H1 (cell line): ENCODE measurements at regions not wholly inside any gene's neighbourhood (a gene's known extent, or its start where the extent isn't known, plus 50 kb on each side); places are given as distances from the start of the nearest gene placed in this dataset.

Experiments used
- CTCF ChIA-PET: fragments of 300-600 bp; sonication (Branson Sonifier 250); formaldehyde crosslinking; loops from one replicate; lab custom pipeline; 2021; ENCODE audit not compliant: partially characterized antibody; lab: Charles Lee
- POLR2A ChIA-PET: fragments of 300-600 bp; sonication (Branson Sonifier 250); formaldehyde crosslinking; loops from one replicate; lab custom pipeline; 2021; ENCODE audit warnings: inconsistent platforms; ENCODE audit not compliant: partially characterized antibody; lab: Charles Lee
- DNase-seq, 2 experiments: peaks; one replicate each; pipeline versions ENCODE4 v3.0.0 to v3.0.0-alpha.2; 2010 to 2022; ENCODE audit warnings: low spot score in 2 of 2, low read depth in 1 of 2, mixed read lengths in 1 of 2
- FAIRE-seq: peaks from 2 replicates; lab custom pipeline; 2011; peaks lifted over from hg19 to GRCh38; lab: Jason Lieb, UNC
- H2AFZ ChIP-seq: 2 replicates; pipeline ENCODE4 v1.8.1; 2012; ENCODE audit warnings: low read length, inconsistent platforms
- H2AK5ac ChIP-seq: 2 replicates; pipeline ENCODE4 v1.6.1; 2013; ENCODE audit warnings: low read depth, low read length
- H2BK120ac ChIP-seq: replicated peaks from 2 replicates; pipeline ENCODE3; 2013; ENCODE audit warnings: low read depth, low read length, inconsistent platforms
- H2BK12ac ChIP-seq: 2 replicates; pipeline ENCODE4 v1.6.1; 2013; ENCODE audit warnings: low read depth, low read length
- H2BK15ac ChIP-seq: 2 replicates; pipeline ENCODE4 v1.6.1; 2013; ENCODE audit warnings: low read length
- H2BK20ac ChIP-seq: 2 replicates; pipeline ENCODE4 v1.6.1; 2013; ENCODE audit warnings: low read length
- H2BK5ac ChIP-seq: 2 replicates; pipeline ENCODE4 v1.6.1; 2013; ENCODE audit warnings: low read depth, low read length
- H3K14ac ChIP-seq: 2 replicates; pipeline ENCODE4 v1.6.1; 2013; ENCODE audit warnings: inconsistent platforms; ENCODE audit not compliant: insufficient read length
- H3K18ac ChIP-seq: 2 replicates; pipeline ENCODE4 v1.6.1; 2013; ENCODE audit warnings: low read length; ENCODE audit errors: extremely low read depth
- H3K23ac ChIP-seq: 2 replicates; pipeline ENCODE4 v1.6.1; 2013; ENCODE audit warnings: inconsistent platforms; ENCODE audit not compliant: insufficient read length
- H3K23me2 ChIP-seq: 2 replicates; pipeline ENCODE4 v1.6.1; 2013; ENCODE audit warnings: low read depth, low read length
- H3K27ac ChIP-seq: 2 replicates; pipeline ENCODE4 v1.6.1; 2011; ENCODE audit warnings: low read depth, low read length, inconsistent platforms
- H3K27me3 ChIP-seq, 4 experiments: replicated peaks in 1 of 4; 1 replicate in 1 of 4; 2 replicates in 3 of 4; pipeline versions ENCODE4 v1.6.1 to v1.8.1; 2011 to 2013; ENCODE audit warnings: low read length in 3 of 4, mild to moderate bottlenecking in 3 of 4, inconsistent platforms in 2 of 4, mixed read lengths in 2 of 4, moderate library complexity in 1 of 4; ENCODE audit not compliant: control insufficient read depth in 3 of 4, insufficient read depth in 3 of 4; ENCODE audit errors: extremely low read depth in 1 of 4
- H3K36me3 ChIP-seq, 4 experiments: 2 replicates each; pipeline versions ENCODE4 v1.6.1 to v1.8.1; 2011 to 2013; ENCODE audit warnings: mild to moderate bottlenecking in 4 of 4, low read length in 3 of 4, moderate library complexity in 2 of 4, control low read depth in 1 of 4, inconsistent platforms in 1 of 4; ENCODE audit not compliant: insufficient read depth in 4 of 4, control insufficient read depth in 2 of 4
- H3K4ac ChIP-seq: replicated peaks from 2 replicates; pipeline ENCODE3; 2013; ENCODE audit warnings: low read length, low read depth, mixed read lengths, inconsistent platforms; ENCODE audit not compliant: insufficient read length
- H3K4me1 ChIP-seq, 4 experiments: replicated peaks in 1 of 4; 1 replicate in 1 of 4; 2 replicates in 3 of 4; pipeline versions ENCODE4 v1.6.1 to v1.8.1; 2011 to 2013; ENCODE audit warnings: low read length in 3 of 4, inconsistent platforms in 2 of 4, mixed read lengths in 1 of 4; ENCODE audit not compliant: insufficient read depth in 4 of 4, control insufficient read depth in 3 of 4
- H3K4me2 ChIP-seq, 2 experiments: 2 replicates each; pipeline versions ENCODE4 v1.6.1 to v1.8.1; 2011 to 2013; ENCODE audit warnings: low read depth in 2 of 2, low read length in 2 of 2, control low read depth in 1 of 2, inconsistent platforms in 1 of 2, mild to moderate bottlenecking in 1 of 2; ENCODE audit not compliant: insufficient read depth in 1 of 2
- H3K4me3 ChIP-seq, 4 experiments: fragments of 200-600, 300-600 bp in 1 of 4; sonication (generic), shearing (Covaris generic), sonication (Bioruptor Twin) in 1 of 4; 2 replicates each; pipeline versions ENCODE4 v1.5.1 to v1.8.1; 2011 to 2016; ENCODE audit warnings: low read length in 4 of 4, low read depth in 3 of 4, control low read depth in 2 of 4, inconsistent platforms in 2 of 4, mild to moderate bottlenecking in 2 of 4, mixed read lengths in 1 of 4, moderate library complexity in 1 of 4; ENCODE audit not compliant: insufficient read depth in 2 of 4; ENCODE audit errors: extremely low read depth in 1 of 4
- H3K56ac ChIP-seq: replicated peaks from 2 replicates; pipeline ENCODE3; 2013; ENCODE audit warnings: low read depth, mild to moderate bottlenecking, mixed read lengths, low read length, inconsistent platforms; ENCODE audit not compliant: insufficient read length
- H3K79me1 ChIP-seq: 2 replicates; pipeline ENCODE4 v1.6.1; 2013; ENCODE audit warnings: low read depth, low read length, control low read depth
- H3K79me2 ChIP-seq, 2 experiments: 2 replicates each; pipeline versions ENCODE4 v1.6.1 to v1.8.1; 2012 to 2013; ENCODE audit warnings: low read length in 2 of 2, mild to moderate bottlenecking in 2 of 2, inconsistent platforms in 1 of 2; ENCODE audit not compliant: insufficient read depth in 2 of 2, control insufficient read depth in 1 of 2
- H3K9ac ChIP-seq, 4 experiments: replicated peaks in 1 of 4; 1 replicate in 1 of 4; 2 replicates in 3 of 4; pipeline versions ENCODE4 v1.6.1 to v1.8.1; 2011 to 2013; ENCODE audit warnings: low read depth in 3 of 4, low read length in 3 of 4, control low read depth in 2 of 4, mild to moderate bottlenecking in 2 of 4, moderate library complexity in 2 of 4, inconsistent platforms in 1 of 4; ENCODE audit errors: extremely low read depth in 1 of 4
- H3K9me3 ChIP-seq, 2 experiments: 2 replicates each; pipeline versions ENCODE4 v1.6.1 to v1.8.1; 2012 to 2013; ENCODE audit warnings: mild to moderate bottlenecking in 2 of 2, moderate library complexity in 2 of 2, control low read depth in 1 of 2, inconsistent platforms in 1 of 2, low read depth in 1 of 2, low read length in 1 of 2, mixed read lengths in 1 of 2; ENCODE audit not compliant: insufficient read depth in 2 of 2
- H4K20me1 ChIP-seq, 2 experiments: replicated peaks in 1 of 2; 2 replicates each; pipeline versions ENCODE3 to v1.8.1; 2011 to 2013; ENCODE audit warnings: inconsistent platforms in 2 of 2, low read length in 2 of 2, mild to moderate bottlenecking in 1 of 2; ENCODE audit not compliant: insufficient read depth in 2 of 2, control insufficient read depth in 1 of 2
- H4K5ac ChIP-seq: 2 replicates; pipeline ENCODE4 v1.6.1; 2013; ENCODE audit warnings: low read length, low read depth, mixed read lengths, inconsistent platforms; ENCODE audit not compliant: insufficient read length
- H4K8ac ChIP-seq: 2 replicates; pipeline ENCODE4 v1.8.0; 2013; ENCODE audit warnings: mild to moderate bottlenecking, moderate library complexity, low read length, inconsistent platforms; ENCODE audit not compliant: insufficient read depth; ENCODE audit errors: extremely low read depth
- H4K91ac ChIP-seq: replicated peaks from 2 replicates; pipeline ENCODE3; 2013; ENCODE audit warnings: low read length, mixed read lengths, inconsistent platforms; ENCODE audit not compliant: insufficient read length
- ASH2L ChIP-seq: fragments of 200-600, 300-600 bp; sonication (generic); IDR thresholded peaks from one replicate; pipeline ENCODE4 v1.7.1; 2017; ENCODE audit warnings: low read length
- BRCA1 ChIP-seq: IDR thresholded peaks from 2 replicates; pipeline ENCODE4 v1.6.1; 2012; ENCODE audit warnings: low read depth, low read length, improper control_type of control experiment
- CBX8 ChIP-seq: fragments of 300-800, 300-1000 bp; sonication (generic); IDR thresholded peaks from 2 replicates; pipeline ENCODE4 v1.7.1; 2016; ENCODE audit warnings: low read depth, low read length, borderline replicate concordance
- CEBPB ChIP-seq: IDR thresholded peaks from 2 replicates; pipeline ENCODE4 v1.6.1; 2012; ENCODE audit warnings: low read depth, low read length
- E2F6 ChIP-seq: IDR thresholded peaks from 2 replicates; pipeline ENCODE4 v1.6.1; 2012; ENCODE audit warnings: inconsistent platforms
- EZH2 ChIP-seq: fragments of 200-600 bp; sonication (generic); IDR thresholded peaks from 2 replicates; pipeline ENCODE4 v1.7.1; 2012; ENCODE audit warnings: low read depth, mild to moderate bottlenecking, moderate library complexity, low read length, inconsistent platforms; ENCODE audit not compliant: severe bottlenecking
- JUND ChIP-seq: IDR thresholded peaks from 2 replicates; pipeline ENCODE4 v1.6.1; 2011; ENCODE audit warnings: mild to moderate bottlenecking, improper control_type of control experiment, low read length
- KDM1A ChIP-seq: fragments of 200-600, 300-600 bp; sonication (generic); IDR thresholded peaks from 2 replicates; pipeline ENCODE4 v1.7.1; 2016; ENCODE audit warnings: mild to moderate bottlenecking, low read length, borderline replicate concordance
- PHF8 ChIP-seq: fragments of 200-600 bp; sonication (generic); conservative IDR thresholded peaks from 2 replicates; pipeline ENCODE4 v1.7.1; 2012; ENCODE audit warnings: low read depth, mild to moderate bottlenecking, inconsistent platforms, low read length, moderate library complexity
- POU5F1 ChIP-seq: IDR thresholded peaks from 2 replicates; pipeline ENCODE4 v1.6.1; 2011; ENCODE audit warnings: low read depth, mild to moderate bottlenecking, low read length, moderate library complexity
- RXRA ChIP-seq: IDR thresholded peaks from 2 replicates; pipeline ENCODE4 v1.6.1; 2011; ENCODE audit warnings: low read depth, mild to moderate bottlenecking, low read length, moderate library complexity; ENCODE audit not compliant: insufficient read depth
- SUZ12 ChIP-seq: fragments of 200-600 bp; sonication (generic); IDR thresholded peaks from 2 replicates; pipeline ENCODE4 v1.6.1; 2012; ENCODE audit warnings: mild to moderate bottlenecking, inconsistent platforms, low read length, moderate library complexity, mixed read lengths
- TBP ChIP-seq: IDR thresholded peaks from 2 replicates; pipeline ENCODE4 v1.6.1; 2011; ENCODE audit warnings: low read depth, low read length, improper control_type of control experiment
- YY1 ChIP-seq: IDR thresholded peaks from 2 replicates; pipeline ENCODE4 v1.6.1; 2011; ENCODE audit warnings: low read depth, mild to moderate bottlenecking, low read length
- WGBS, 2 experiments: shearing (Covaris generic) in 1 of 2; methylation state at CpG; one replicate each; pipeline versions ENCODE4 v1.1.6 to v1.1.7; 2013 to 2015; ENCODE audit warnings: low lambda C conversion rate in 2 of 2, mixed read lengths in 2 of 2, inconsistent platforms in 1 of 2, low coverage in 1 of 2, missing lambda C conversion rate in 1 of 2; ENCODE audit not compliant: insufficient replicate concordance in 2 of 2, insufficient coverage in 1 of 2, insufficient read length in 1 of 2; ENCODE audit errors: extremely low coverage in 1 of 2, missing lambda C conversion rate in 1 of 2; 5-methylcytosine and 5-hydroxymethylcytosine counted together
- TF ChIP-seq, protein P1 (sequence below): IDR thresholded peaks from 2 replicates; pipeline ENCODE4 v1.6.1; 2012; ENCODE audit warnings: inconsistent platforms

DNA sequence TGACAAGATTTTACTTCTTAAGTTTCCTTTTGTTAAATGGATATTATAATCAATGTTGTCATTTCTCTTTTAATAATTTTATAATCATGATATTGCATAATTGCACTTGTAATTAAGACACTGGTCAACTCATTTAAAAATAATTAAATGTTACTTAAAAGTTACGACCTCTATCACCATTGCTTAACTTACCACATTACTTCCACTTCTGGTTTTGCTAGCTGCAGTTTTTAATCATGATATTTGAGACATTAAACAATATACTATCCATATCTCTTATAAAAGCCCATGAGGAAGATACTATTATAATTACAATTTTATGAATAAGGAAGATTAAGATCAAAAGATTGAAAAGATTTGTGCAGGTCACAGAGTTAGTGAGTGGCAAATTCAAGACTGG lies 502.0 kb downstream of the RNF144A start:
- ChIA-PET POLR2A (no interaction called here), CTCF (interaction anchor here (0.6 to 2.5 kb wide), 4 partner anchors 8 to 307 kb away, joined by 3 to 6 read pairs (median 3); no protein-coding TSS in a partner anchor)
- H3K14ac ChIP-seq: no peak overlapping the region
- H3K27me3 ChIP-seq: no peaks in the 10 kb centered on the region
- no peak overlapping the region for H3K18ac ChIP-seq
- H4K91ac ChIP-seq: no peak overlapping the region
- no peak overlapping the region for H2BK5ac ChIP-seq
- no peaks in the 10 kb centered on the region for H3K23me2 ChIP-seq
- DNase-seq: no peak
- no peak overlapping the region for H3K27ac ChIP-seq
- H2BK120ac ChIP-seq: no peak overlapping the region
- H3K36me3 ChIP-seq: no peaks in the 10 kb centered on the region
- no peak overlapping the region for H4K5ac ChIP-seq
- 91% methylated on average over 1 of the region's 1 CpG; no CpG with 5 or more reads in 1 of the 2 experiments for WGBS, 2 experiments
- no peaks in the 10 kb centered on the region for H3K9me3 ChIP-seq
- no peak overlapping the region for H3K4ac ChIP-seq
- no peak overlapping the region for H4K8ac ChIP-seq
- H3K4me2 ChIP-seq: no peak overlapping the region
- no peaks in the 10 kb centered on the region for H3K4me1 ChIP-seq
- no peaks in the 10 kb centered on the region for H4K20me1 ChIP-seq
- FAIRE-seq: no peak
- no peak overlapping the region for H2BK15ac ChIP-seq
- H2BK12ac ChIP-seq: no peak overlapping the region
- H3K23ac ChIP-seq: no peak overlapping the region
- no peaks in the 10 kb centered on the region for H3K79me1 ChIP-seq
- H2AFZ ChIP-seq: no peak overlapping the region
- H3K9ac ChIP-seq: no peak overlapping the region
- H3K4me3 ChIP-seq: no peak overlapping the region
- no peak overlapping the region for H2BK20ac ChIP-seq
- no peaks in the 10 kb centered on the region for H3K79me2 ChIP-seq
- H3K56ac ChIP-seq: no peak overlapping the region
- H2AK5ac ChIP-seq: no peak overlapping the region
- no peak for TF ChIP-seq E2F6
- TF ChIP-seq JUND: no peak
- no peak for TF ChIP-seq CEBPB
- TF ChIP-seq ASH2L: no peak
- TF ChIP-seq, protein P1, sequence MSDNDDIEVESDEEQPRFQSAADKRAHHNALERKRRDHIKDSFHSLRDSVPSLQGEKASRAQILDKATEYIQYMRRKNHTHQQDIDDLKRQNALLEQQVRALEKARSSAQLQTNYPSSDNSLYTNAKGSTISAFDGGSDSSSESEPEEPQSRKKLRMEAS: no peak
- no peak for TF ChIP-seq POU5F1
- TF ChIP-seq EZH2: no peak
- TF ChIP-seq KDM1A: no peak
- no peak for TF ChIP-seq PHF8
- TF ChIP-seq SUZ12: no peak
- TF ChIP-seq TBP: no peak
- TF ChIP-seq YY1: no peak
- TF ChIP-seq BRCA1: no peak
- TF ChIP-seq RXRA: no peak
- no peak for TF ChIP-seq CBX8
